T-cell (primary cell): ENCODE measurements at regions not wholly inside any gene's neighbourhood (a gene's known extent, or its start where the extent isn't known, plus 50 kb on each side); places are given as distances from the start of the nearest gene placed in this dataset.
A peak's percentile ranks its signal among the peaks of the same experiment; 100 is the strongest.

Experiments used
- ATAC-seq, 4 experiments: fragments of 200-7000 bp in 3 of 4; fragments of 150-1000 bp in 1 of 4; cut with Tn5 transposase; replicated peaks in 1 of 4; 1 replicate in 3 of 4; 2 replicates in 1 of 4; pipeline ENCODE4 v1.10.0; 2021; ENCODE audit warnings: moderate library complexity in 3 of 4, mild to moderate bottlenecking in 2 of 4, moderate number of reproducible peaks in 1 of 4
- CTCF ChIA-PET, 2 donors: fragments of 300-600 bp; sonication (Branson Sonifier 250); formaldehyde crosslinking; loops; one replicate each; lab custom pipeline; 2022; ENCODE audit warnings: antibody characterized with exemption in 2 of 2; lab: Charles Lee
- POLR2A ChIA-PET, 2 donors: fragments of 300-600 bp; sonication (Branson Sonifier 250); formaldehyde crosslinking; loops; one replicate each; lab custom pipeline; 2022; ENCODE audit warnings: antibody characterized with exemption in 2 of 2; lab: Charles Lee
- DNase-seq, 35 experiments: peaks; one replicate each; pipeline versions ENCODE4 v3.0.0 to v3.0.0-alpha.2; 2013 to 2023
- H3K27ac ChIP-seq: one replicate; pipeline ENCODE4 v1.5.1; 2013; ENCODE audit warnings: low read length
- H3K27me3 ChIP-seq, 2 experiments: replicated peaks in 1 of 2; 1 replicate in 1 of 2; 2 replicates in 1 of 2; pipeline versions ENCODE4 v1.6.1 to v1.7.0; 2013; ENCODE audit warnings: low read length in 1 of 2, mixed read lengths in 1 of 2; ENCODE audit not compliant: control insufficient read depth in 2 of 2, insufficient read depth in 2 of 2; ENCODE audit errors: extremely low read depth in 1 of 2
- H3K36me3 ChIP-seq, 2 donors: 1 replicate in 1 of 2; 2 replicates in 1 of 2; pipeline versions ENCODE4 v1.6.1 to v1.7.0; 2013; ENCODE audit warnings: low read length in 1 of 2; ENCODE audit not compliant: control insufficient read depth in 2 of 2, insufficient read depth in 1 of 2; ENCODE audit errors: extremely low read depth in 1 of 2
- H3K4me1 ChIP-seq, 2 experiments: 1 replicate in 1 of 2; 2 replicates in 1 of 2; pipeline versions ENCODE4 v1.6.1 to v1.7.0; 2013; ENCODE audit warnings: low read length in 2 of 2, mixed read lengths in 1 of 2; ENCODE audit not compliant: insufficient read depth in 2 of 2, control insufficient read depth in 1 of 2; ENCODE audit errors: extremely low read depth in 1 of 2
- H3K4me3 ChIP-seq, 2 donors: 1 replicate in 1 of 2; 2 replicates in 1 of 2; pipeline versions ENCODE4 v1.5.1 to v1.7.0; 2013; ENCODE audit warnings: mild to moderate bottlenecking in 2 of 2, low read length in 1 of 2, moderate library complexity in 1 of 2; ENCODE audit not compliant: control insufficient read depth in 1 of 2; ENCODE audit errors: extremely low read depth in 1 of 2
- H3K9me3 ChIP-seq: 2 replicates; pipeline ENCODE4 v1.7.0; 2013
- H3K27ac Mint-ChIP-seq, 2 donors: one replicate each; pipeline ENCODE4 v1.8.0; 2020 to 2021; ENCODE audit warnings: mild to moderate bottlenecking in 2 of 2, mixed read lengths in 2 of 2
- H3K27me3 Mint-ChIP-seq, 2 donors: one replicate each; pipeline ENCODE4 v1.8.0; 2021 to 2022; ENCODE audit warnings: mixed read lengths in 2 of 2
- H3K36me3 Mint-ChIP-seq: one replicate; pipeline ENCODE4 v1.8.0; 2021; ENCODE audit warnings: mixed read lengths
- H3K4me1 Mint-ChIP-seq, 3 donors: one replicate each; pipeline ENCODE4 v1.8.0; 2020 to 2022; ENCODE audit warnings: mixed read lengths in 3 of 3, mild to moderate bottlenecking in 1 of 3
- H3K4me3 Mint-ChIP-seq, 3 donors: one replicate each; pipeline ENCODE4 v1.8.0; 2020 to 2022; ENCODE audit warnings: mild to moderate bottlenecking in 3 of 3, mixed read lengths in 3 of 3, moderate library complexity in 3 of 3
- H3K9me3 Mint-ChIP-seq, 3 donors: one replicate each; pipeline ENCODE4 v1.8.0; 2020 to 2022; ENCODE audit warnings: mixed read lengths in 3 of 3
- WGBS: methylation state at CpG from one replicate; pipeline ENCODE4 v1.1.5; 2013; ENCODE audit warnings: missing lambda C conversion rate; ENCODE audit not compliant: insufficient coverage; 5-methylcytosine and 5-hydroxymethylcytosine counted together

GRCh38 chr3:125645616-125646015, 50.3 kb upstream of the OSBPL11 start:
- Mint-ChIP-seq H3K4me3 (no peak overlapping the region), H3K27me3 (no peaks in the 10 kb centered on the region), H3K36me3 (no peaks in the 10 kb centered on the region), H3K9me3 (no peaks in the 10 kb centered on the region), H3K4me1 (no peaks in the 10 kb centered on the region), H3K27ac (no peak overlapping the region)
- no peak overlapping the region for H3K4me3 ChIP-seq
- no peaks in the 10 kb centered on the region for H3K36me3 ChIP-seq
- H3K9me3 ChIP-seq = no peaks in the 10 kb centered on the region
- WGBS = 50% methylated on average over 1 of the region's 2 CpGs
- no peaks in the 10 kb centered on the region for H3K27me3 ChIP-seq
- H3K27ac ChIP-seq = no peak overlapping the region
- ATAC-seq = no peak
- no peak for DNase-seq
- no peaks in the 10 kb centered on the region for H3K4me1 ChIP-seq
- ChIA-PET POLR2A (no interaction called here), CTCF (no interaction called here)

DNA sequence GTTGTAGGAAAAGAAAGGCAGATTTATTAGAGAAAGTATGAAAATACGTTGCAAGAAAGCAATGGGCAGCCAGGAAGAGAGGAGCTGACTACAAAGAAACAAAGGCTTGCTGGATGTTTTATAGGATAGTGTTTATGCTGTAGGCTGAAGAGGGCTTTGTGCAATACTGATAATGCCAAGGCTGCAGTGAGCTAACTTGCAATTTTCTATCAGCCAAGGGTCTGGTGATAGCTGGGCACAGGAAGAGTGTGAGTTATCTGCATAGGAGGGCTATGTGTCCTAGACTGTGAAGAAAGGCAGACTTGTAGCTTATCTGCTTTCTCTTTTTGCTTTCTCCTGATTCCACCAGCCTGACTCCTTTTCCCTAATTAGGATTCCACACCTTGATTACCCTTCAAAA, 51.3 kb upstream of the OSBPL11 start:
- CTCF ChIA-PET = no interaction called here
- Histone ChIP-seq H3K4me3 (no peak overlapping the region), H3K9me3 (no peaks in the 10 kb centered on the region), H3K36me3 (no peaks in the 10 kb centered on the region), H3K27ac (no peak overlapping the region), H3K27me3 (no peaks in the 10 kb centered on the region), H3K4me1 (no peaks in the 10 kb centered on the region)
- Mint-ChIP-seq H3K27me3 (no peaks in the 10 kb centered on the region), H3K4me1 (no peaks in the 10 kb centered on the region), H3K9me3 (no peaks in the 10 kb centered on the region), H3K36me3 (no peaks in the 10 kb centered on the region), H3K27ac (no peak overlapping the region), H3K4me3 (no peak overlapping the region)
- POLR2A ChIA-PET = no interaction called here
- 82% methylated on average over 1 of the region's 1 CpG for WGBS
- ATAC-seq = no peak
- no peak for DNase-seq

- Mint-ChIP-seq H3K27ac (peak overlapping the region in 1 of 2 donors; percentile 54), H3K27me3 (no peaks in the 10 kb centered on the region), H3K9me3 (no peaks in the 10 kb centered on the region), H3K4me3 (no peak overlapping the region), H3K36me3 (no peaks in the 10 kb centered on the region), H3K4me1 (no peaks in the 10 kb centered on the region)
- Histone ChIP-seq H3K36me3 (no peaks in the 10 kb centered on the region), H3K4me1 (no peaks in the 10 kb centered on the region), H3K27ac (no peak overlapping the region), H3K9me3 (no peaks in the 10 kb centered on the region), H3K4me3 (no peak overlapping the region), H3K27me3 (no peaks in the 10 kb centered on the region)
- 65% methylated on average over 5 of the region's 8 CpGs for WGBS
- POLR2A ChIA-PET = no interaction called here
- CTCF ChIA-PET = no interaction called here
- DNase-seq = no peak
- ATAC-seq = no peak
These were observed 52.2 kb upstream of the OSBPL11 start for GRCh38 chr3:125647318-125648014.

DNA sequence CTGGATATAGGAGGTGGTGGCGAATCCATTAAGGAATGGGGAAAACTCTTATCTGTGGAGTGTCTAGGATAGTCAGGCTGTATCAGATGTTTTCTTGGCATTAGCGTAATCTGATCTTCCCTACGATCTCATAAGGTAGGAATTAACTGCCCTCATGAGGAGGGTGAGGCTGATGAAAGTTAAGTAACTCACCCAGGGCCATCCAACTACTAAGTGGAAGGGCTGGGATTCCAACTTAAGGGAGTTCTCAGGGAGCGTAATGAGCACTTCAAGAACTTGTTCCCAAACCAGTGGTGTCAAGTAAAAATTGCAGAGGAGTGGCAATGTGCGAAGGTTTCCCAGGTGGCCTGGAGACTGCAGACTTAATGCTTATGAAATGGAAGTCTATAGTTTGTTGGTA, 55.9 kb upstream of the OSBPL11 start:
- ChIA-PET CTCF (interaction anchor here in 1 of 2 donors (1.0 kb wide), 1 partner anchor 8 kb away, joined by 4 read pairs; no protein-coding TSS in a partner anchor), POLR2A (no interaction called here)
- no peaks in the 10 kb centered on the region for H3K36me3 Mint-ChIP-seq

DNA sequence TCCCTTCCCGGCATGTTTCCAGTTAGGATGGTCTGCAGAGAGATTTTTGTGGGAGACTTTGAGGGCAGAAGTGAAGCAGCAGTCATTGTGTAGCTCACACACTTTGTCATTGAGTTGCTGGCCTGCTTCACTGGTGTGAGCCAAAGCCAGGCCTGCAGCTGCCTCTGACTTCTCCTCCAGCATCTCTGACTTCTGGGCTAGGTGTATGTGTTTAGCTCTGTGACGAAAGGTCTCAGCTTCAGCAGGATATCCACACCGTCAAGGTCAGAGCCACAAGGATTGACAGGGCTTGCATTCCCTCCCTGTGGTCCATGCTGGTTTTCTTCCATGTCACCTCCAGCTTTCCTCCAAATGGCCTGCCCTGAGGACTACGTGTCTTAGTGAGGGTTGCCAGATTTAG, 57.1 kb upstream of the OSBPL11 start:
- Mint-ChIP-seq H3K9me3 (no peaks in the 10 kb centered on the region), H3K27ac (no peak overlapping the region), H3K4me1 (no peaks in the 10 kb centered on the region), H3K36me3 (no peaks in the 10 kb centered on the region), H3K4me3 (no peak overlapping the region), H3K27me3 (no peaks in the 10 kb centered on the region)
- WGBS = no CpG with 5 or more reads among the region's 4 CpGs
- no peaks in the 10 kb centered on the region for H3K9me3 ChIP-seq
- no peak for ATAC-seq
- CTCF ChIA-PET = no interaction called here
- DNase-seq = no peak
- no peaks in the 10 kb centered on the region for H3K27me3 ChIP-seq
- H3K27ac ChIP-seq = no peak overlapping the region
- no peak overlapping the region for H3K4me3 ChIP-seq
- no peaks in the 10 kb centered on the region for H3K36me3 ChIP-seq
- POLR2A ChIA-PET = interaction anchor here in 1 of 2 donors (0.7 kb wide), 1 partner anchor 1989 kb away, joined by 4 read pairs; no protein-coding TSS in a partner anchor
- no peaks in the 10 kb centered on the region for H3K4me1 ChIP-seq

More for the DNA sequence above, 55.9 kb upstream of the OSBPL11 start:
- WGBS = 89% methylated on average over 3 of the region's 5 CpGs
- H3K27ac Mint-ChIP-seq = no peak overlapping the region
- Histone ChIP-seq H3K36me3 (no peaks in the 10 kb centered on the region), H3K9me3 (no peaks in the 10 kb centered on the region), H3K27ac (no peak overlapping the region), H3K4me3 (no peak overlapping the region), H3K4me1 (no peaks in the 10 kb centered on the region), H3K27me3 (no peaks in the 10 kb centered on the region)
- no peak overlapping the region for H3K4me3 Mint-ChIP-seq
- H3K4me1 Mint-ChIP-seq = no peaks in the 10 kb centered on the region
- H3K9me3 Mint-ChIP-seq = no peaks in the 10 kb centered on the region
- DNase-seq (no peak), ATAC-seq (no peak)
- no peaks in the 10 kb centered on the region for H3K27me3 Mint-ChIP-seq

GRCh38 chr3:125654526-125654925, 59.2 kb upstream of the OSBPL11 start:
- 70% methylated on average over 1 of the region's 1 CpG for WGBS
- H3K27me3 ChIP-seq = no peaks in the 10 kb centered on the region
- no peak overlapping the region for H3K27ac ChIP-seq
- POLR2A ChIA-PET = no interaction called here
- no peaks in the 10 kb centered on the region for H3K36me3 Mint-ChIP-seq
- DNase-seq (no peak), ATAC-seq (no peak)
- no peaks in the 10 kb centered on the region for H3K9me3 Mint-ChIP-seq
- no peak overlapping the region for H3K27ac Mint-ChIP-seq
- CTCF ChIA-PET = no interaction called here
- H3K4me3 ChIP-seq = no peak overlapping the region
- H3K4me3 Mint-ChIP-seq = no peak overlapping the region
- H3K36me3 ChIP-seq = no peaks in the 10 kb centered on the region
- H3K4me1 ChIP-seq = no peaks in the 10 kb centered on the region
- H3K4me1 Mint-ChIP-seq = no peaks in the 10 kb centered on the region
- no peaks in the 10 kb centered on the region for H3K27me3 Mint-ChIP-seq
- H3K9me3 ChIP-seq = no peaks in the 10 kb centered on the region

DNA sequence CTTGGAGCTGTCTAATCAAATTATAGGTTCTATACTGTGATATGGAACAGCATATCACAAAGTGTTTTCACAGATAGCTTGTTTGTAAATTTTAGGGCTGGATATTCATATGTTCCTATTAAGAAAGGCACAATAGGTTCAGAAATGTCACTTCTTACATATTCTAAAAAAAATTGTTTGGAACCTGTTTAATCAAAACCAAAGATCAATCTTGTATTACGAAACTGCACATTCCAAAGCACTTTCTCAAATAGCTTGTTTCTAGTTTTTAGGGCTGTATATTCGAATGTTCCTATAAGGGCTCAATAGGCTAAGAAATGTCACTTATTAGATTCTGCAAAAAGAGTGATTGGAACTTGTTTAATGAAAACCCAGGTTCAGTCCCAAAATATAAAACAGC, 67.4 kb upstream of the OSBPL11 start:
- Histone ChIP-seq H3K4me1 (no peaks in the 10 kb centered on the region), H3K36me3 (no peaks in the 10 kb centered on the region), H3K4me3 (no peak overlapping the region), H3K9me3 (no peaks in the 10 kb centered on the region), H3K27ac (no peak overlapping the region), H3K27me3 (no peaks in the 10 kb centered on the region)
- Mint-ChIP-seq H3K27ac (no peak overlapping the region), H3K9me3 (no peaks in the 10 kb centered on the region), H3K4me1 (no peaks in the 10 kb centered on the region), H3K4me3 (no peak overlapping the region), H3K36me3 (no peaks in the 10 kb centered on the region), H3K27me3 (no peaks in the 10 kb centered on the region)
- WGBS = 100% methylated on average over 1 of the region's 2 CpGs
- no peak for ATAC-seq
- POLR2A ChIA-PET = no interaction called here
- CTCF ChIA-PET = no interaction called here
- DNase-seq = no peak
